A673 (cell line): ENCODE measurements at regions not wholly inside any gene's neighbourhood (a gene's known extent, or its start where the extent isn't known, plus 50 kb on each side); places are given as distances from the start of the nearest gene placed in this dataset.

Source experiments
- BruUV-seq: library from RNA; stranded (reverse); fragments of 400-500 nt; replicated peaks from 2 replicates; lab custom pipeline; 2021; lab: Mats Ljungman, UMichigan
- CTCF ChIA-PET: fragments of 300-600 bp; sonication (Branson Sonifier 250); formaldehyde crosslinking; loops from one replicate; lab custom pipeline; 2022; ENCODE audit warnings: antibody characterized with exemption; lab: Charles Lee
- POLR2A ChIA-PET: fragments of 300-600 bp; sonication (Branson Sonifier 250); formaldehyde crosslinking; loops from one replicate; lab custom pipeline; 2022; ENCODE audit warnings: antibody characterized with exemption; ENCODE audit not compliant: low non-redundant PET; lab: Charles Lee
- DNase-seq: peaks from one replicate; pipeline ENCODE4 v3.0.0-alpha.2; 2015; ENCODE audit warnings: low spot score
- H3K27ac ChIP-seq: fragments of 200-600 bp; sonication (generic); 2 replicates; pipeline ENCODE4 v1.5.1; 2016; ENCODE audit warnings: mixed run types, low read depth, mild to moderate bottlenecking, mixed read lengths, antibody characterized with exemption, low read length; ENCODE audit not compliant: poor library complexity, severe bottlenecking
- H3K27me3 ChIP-seq: fragments of 200-600 bp; sonication (generic); replicated peaks from 2 replicates; pipeline ENCODE4 v1.6.1; 2017; ENCODE audit warnings: mixed run types, low read depth, mild to moderate bottlenecking, mixed read lengths, antibody characterized with exemption, low read length; ENCODE audit not compliant: insufficient read depth, poor library complexity
- H3K36me3 ChIP-seq: fragments of 200-600 bp; sonication (generic); 2 replicates; pipeline ENCODE4 v1.6.1; 2016; ENCODE audit warnings: mixed run types, mild to moderate bottlenecking, mixed read lengths, antibody characterized with exemption, low read length; ENCODE audit not compliant: insufficient read depth, poor library complexity, severe bottlenecking
- H3K4me1 ChIP-seq: fragments of 200-600 bp; sonication (generic); 2 replicates; pipeline ENCODE4 v1.6.1; 2017; ENCODE audit warnings: mixed run types, mild to moderate bottlenecking, mixed read lengths, antibody characterized with exemption, low read length; ENCODE audit not compliant: insufficient read depth, poor library complexity, severe bottlenecking
- H3K4me3 ChIP-seq: fragments of 200-600 bp; sonication (generic); 2 replicates; pipeline ENCODE4 v1.5.1; 2016; ENCODE audit warnings: low read depth, mixed run types, mild to moderate bottlenecking, mixed read lengths, low read length; ENCODE audit not compliant: poor library complexity, severe bottlenecking
- H3K9me3 ChIP-seq: fragments of 200-600 bp; sonication (generic); 2 replicates; pipeline ENCODE4 v1.6.1; 2016; ENCODE audit warnings: mixed run types, low read depth, mild to moderate bottlenecking, mixed read lengths, antibody characterized with exemption, low read length; ENCODE audit not compliant: poor library complexity, severe bottlenecking
- EZH2 ChIP-seq: fragments of 200-600 bp; sonication (generic); IDR thresholded peaks from 2 replicates; pipeline ENCODE4 v1.6.1; 2017; ENCODE audit warnings: borderline replicate concordance, low read depth, mild to moderate bottlenecking, mixed read lengths, antibody characterized with exemption, low read length; ENCODE audit not compliant: poor library complexity, severe bottlenecking
- intact Hi-C: fragments of 100-400 bp; cut with micrococcal nuclease; formaldehyde crosslinking; loops from one replicate; pipeline ENCODE4 v1.10.0; 2022; ENCODE audit not compliant: unreplicated experiment
- TF ChIP-seq, protein P1 (sequence below): fragments of 300-800, 200-600 bp; sonication (generic); conservative IDR thresholded peaks from 2 replicates; pipeline ENCODE4 v1.5.1; 2017; ENCODE audit warnings: low read depth, mild to moderate bottlenecking, antibody characterized with exemption, low read length, moderate library complexity, mixed read lengths

DNA sequence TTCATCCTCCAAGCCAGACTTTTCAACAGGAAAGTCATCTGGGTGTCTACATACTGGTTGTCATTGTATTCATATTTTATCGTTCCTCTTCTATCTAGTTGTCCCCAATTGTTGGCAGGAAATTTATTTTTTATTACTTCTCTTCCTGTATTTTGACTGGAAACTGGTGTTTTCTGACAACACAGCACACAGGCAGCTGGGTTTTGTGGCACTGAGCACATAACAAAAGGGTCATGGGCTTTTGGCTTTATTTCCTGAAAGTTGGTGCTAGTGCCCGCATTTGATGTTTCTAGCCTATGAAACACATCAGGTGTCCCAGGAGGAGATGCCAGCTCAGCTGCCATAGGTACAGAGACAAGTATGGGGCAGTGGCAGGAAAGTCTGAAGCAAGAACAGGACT is 126.4 kb downstream of the TMEM17 start:
- intact Hi-C loops: no loop called here
- TF ChIP-seq EZH2: no peak
- TF ChIP-seq, protein P1, sequence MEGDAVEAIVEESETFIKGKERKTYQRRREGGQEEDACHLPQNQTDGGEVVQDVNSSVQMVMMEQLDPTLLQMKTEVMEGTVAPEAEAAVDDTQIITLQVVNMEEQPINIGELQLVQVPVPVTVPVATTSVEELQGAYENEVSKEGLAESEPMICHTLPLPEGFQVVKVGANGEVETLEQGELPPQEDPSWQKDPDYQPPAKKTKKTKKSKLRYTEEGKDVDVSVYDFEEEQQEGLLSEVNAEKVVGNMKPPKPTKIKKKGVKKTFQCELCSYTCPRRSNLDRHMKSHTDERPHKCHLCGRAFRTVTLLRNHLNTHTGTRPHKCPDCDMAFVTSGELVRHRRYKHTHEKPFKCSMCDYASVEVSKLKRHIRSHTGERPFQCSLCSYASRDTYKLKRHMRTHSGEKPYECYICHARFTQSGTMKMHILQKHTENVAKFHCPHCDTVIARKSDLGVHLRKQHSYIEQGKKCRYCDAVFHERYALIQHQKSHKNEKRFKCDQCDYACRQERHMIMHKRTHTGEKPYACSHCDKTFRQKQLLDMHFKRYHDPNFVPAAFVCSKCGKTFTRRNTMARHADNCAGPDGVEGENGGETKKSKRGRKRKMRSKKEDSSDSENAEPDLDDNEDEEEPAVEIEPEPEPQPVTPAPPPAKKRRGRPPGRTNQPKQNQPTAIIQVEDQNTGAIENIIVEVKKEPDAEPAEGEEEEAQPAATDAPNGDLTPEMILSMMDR: no peak
- Histone ChIP-seq H3K27ac (no peak overlapping the region), H3K4me3 (no peak overlapping the region), H3K9me3 (no peaks in the 10 kb centered on the region), H3K4me1 (no peaks in the 10 kb centered on the region), H3K27me3 (no peaks in the 10 kb centered on the region), H3K36me3 (no peaks in the 10 kb centered on the region)
- no peak for DNase-seq
- ChIA-PET POLR2A (no interaction called here), CTCF (no interaction called here)
- BruUV-seq: no TSS peak

DNA sequence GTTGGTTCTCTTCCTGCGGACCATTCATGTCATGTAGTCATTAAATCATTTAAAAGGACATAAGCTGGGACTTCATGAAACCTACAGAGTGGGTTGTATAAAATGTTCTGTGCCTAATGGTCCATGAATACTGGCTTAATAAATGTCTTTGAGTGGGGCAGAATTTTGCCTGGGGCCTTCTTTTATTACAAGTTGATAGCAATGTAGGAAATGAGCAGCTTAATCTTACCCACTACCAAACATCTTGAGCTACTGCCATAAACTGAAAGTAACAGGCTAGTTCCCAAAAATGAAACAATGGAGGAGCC is 130.9 kb downstream of the TMEM17 start:
- Histone ChIP-seq H3K4me3 (no peak overlapping the region), H3K36me3 (no peaks in the 10 kb centered on the region), H3K9me3 (no peaks in the 10 kb centered on the region), H3K27ac (no peak overlapping the region), H3K4me1 (no peaks in the 10 kb centered on the region), H3K27me3 (no peaks in the 10 kb centered on the region)
- TF ChIP-seq EZH2: no peak
- TF ChIP-seq, protein P1: no peak
- no TSS peak for BruUV-seq
- no peak for DNase-seq
- POLR2A ChIA-PET: no interaction called here
- CTCF ChIA-PET: no interaction called here
- intact Hi-C loops: no loop called here

GRCh38 chr2:62374301-62375112 is 131.5 kb downstream of the TMEM17 start:
- intact Hi-C loops: no loop called here
- H3K27ac ChIP-seq: no peak overlapping the region
- no peak for DNase-seq
- POLR2A ChIA-PET: no interaction called here
- TF ChIP-seq, protein P1: no peak
- no peak for TF ChIP-seq EZH2
- H3K9me3 ChIP-seq: no peaks in the 10 kb centered on the region
- H3K36me3 ChIP-seq: no peaks in the 10 kb centered on the region
- no TSS peak for BruUV-seq
- H3K27me3 ChIP-seq: no peaks in the 10 kb centered on the region
- no peaks in the 10 kb centered on the region for H3K4me1 ChIP-seq
- CTCF ChIA-PET: no interaction called here
- H3K4me3 ChIP-seq: no peak overlapping the region
